ENCODE measurements at regions not wholly inside any gene's neighbourhood (a gene's known extent, or its start where the extent isn't known, plus 50 kb on each side); places are given as distances from the start of the nearest gene placed in this dataset.

DNA sequence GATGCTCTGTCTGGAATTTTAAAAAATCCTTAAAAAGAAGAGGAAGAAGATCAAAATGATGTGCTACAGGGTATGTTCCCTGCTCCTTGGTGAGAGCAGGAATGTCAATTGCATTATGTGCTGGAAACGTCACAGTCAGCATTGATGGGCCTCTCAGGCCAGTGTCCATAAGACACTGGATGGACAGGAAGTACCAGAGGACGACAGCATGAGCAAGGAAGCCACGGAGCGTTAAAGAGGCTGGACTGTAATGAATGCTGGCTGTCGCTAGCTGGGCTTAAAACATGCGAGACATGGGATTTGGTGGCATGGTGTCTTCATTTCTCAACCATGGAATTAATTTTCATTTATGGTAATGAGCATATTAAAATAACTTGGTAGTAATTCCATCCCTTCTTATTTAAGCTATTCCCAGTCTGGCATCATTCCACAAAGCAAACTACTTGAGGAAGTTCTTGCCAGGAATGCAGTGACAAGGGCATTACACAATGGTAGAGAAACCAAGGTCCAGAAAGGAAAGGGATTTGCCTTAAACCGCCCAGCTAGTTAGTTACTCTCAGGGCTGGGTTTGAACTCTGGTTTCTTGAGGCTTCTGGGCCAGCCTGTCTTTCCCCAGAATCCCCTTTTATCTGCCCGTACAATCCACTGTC, 166.6 kb upstream of the SOX4 start:
- Histone ChIP-seq H3F3A (ENCODE audit: insufficient read depth, low read length, poor library complexity, severe bottlenecking) (no peaks in the 10 kb centered on the region), H3K9me2 (ENCODE audit: insufficient read depth, low read length) (no peaks in the 10 kb centered on the region), H3K36me3 (ENCODE audit: insufficient read depth, low read length) (no peaks in the 10 kb centered on the region), H4K20me1 (ENCODE audit: insufficient read depth) (no peaks in the 10 kb centered on the region), H3K9ac (ENCODE audit: low read length) (no peak overlapping the region), H2AFZ (ENCODE audit: low read depth, low read length) (no peak overlapping the region), H3K27me3 (ENCODE audit: insufficient read depth, low read depth, low read length) (no peaks in the 10 kb centered on the region), H3K9me3 (ENCODE audit: low read length) (no peaks in the 10 kb centered on the region), H3K4me3 (ENCODE audit: low read length) (no peak overlapping the region), H3K79me2 (replicated peaks; ENCODE audit: insufficient read depth, low read length) (no peaks in the 10 kb centered on the region), H3K4me2 (ENCODE audit: low read length) (no peak overlapping the region), H3K27ac (ENCODE audit: low read length) (no peak overlapping the region)
- TF ChIP-seq POLR2AphosphoS5 (IDR thresholded peaks at IDR 0.05): no peak
- no peak for TF ChIP-seq CTCF (IDR thresholded peaks at IDR 0.05; ENCODE audit: poor library complexity, severe bottlenecking)
- TF ChIP-seq EP300 (conservative IDR thresholded peaks at IDR 0.05; ENCODE audit: poor library complexity, severe bottlenecking): no peak
- TF ChIP-seq TAF1 (IDR thresholded peaks at IDR 0.05; ENCODE audit: low read depth): no peak
- no peak for TF ChIP-seq RAD21 (conservative IDR thresholded peaks at IDR 0.05)
- TF ChIP-seq REST (IDR thresholded peaks at IDR 0.05; ENCODE audit: borderline replicate concordance): no peak
- no peak for TF ChIP-seq SMC3 (conservative IDR thresholded peaks at IDR 0.05; ENCODE audit: poor library complexity)
- TF ChIP-seq MXI1 (conservative IDR thresholded peaks at IDR 0.05; ENCODE audit: poor library complexity, severe bottlenecking): no peak
- TF ChIP-seq EZH2 (IDR thresholded peaks at IDR 0.05; ENCODE audit: borderline replicate concordance, insufficient read depth, low read length, poor library complexity, severe bottlenecking): no peak

GRCh38 chr6:21429291-21429690, 164.3 kb upstream of the SOX4 start:
- no peak overlapping the region for H3K4me2 ChIP-seq (ENCODE audit: low read length)
- no peak overlapping the region for H3K4me3 ChIP-seq (ENCODE audit: low read length)
- no peaks in the 10 kb centered on the region for H3K9me2 ChIP-seq (ENCODE audit: insufficient read depth, low read length)
- H3K27me3 ChIP-seq (ENCODE audit: insufficient read depth, low read depth, low read length): no peaks in the 10 kb centered on the region
- H3K9me3 ChIP-seq (ENCODE audit: low read length): no peaks in the 10 kb centered on the region
- no peak overlapping the region for H3K27ac ChIP-seq (ENCODE audit: low read length)
- H4K20me1 ChIP-seq (ENCODE audit: insufficient read depth): no peaks in the 10 kb centered on the region
- TF ChIP-seq TAF1 (IDR thresholded peaks at IDR 0.05; ENCODE audit: low read depth): no peak
- no peak for TF ChIP-seq CTCF (IDR thresholded peaks at IDR 0.05; ENCODE audit: poor library complexity, severe bottlenecking)
- TF ChIP-seq RAD21 (conservative IDR thresholded peaks at IDR 0.05): no peak
- TF ChIP-seq EZH2 (IDR thresholded peaks at IDR 0.05; ENCODE audit: borderline replicate concordance, insufficient read depth, low read length, poor library complexity, severe bottlenecking): no peak
- TF ChIP-seq SMC3 (conservative IDR thresholded peaks at IDR 0.05; ENCODE audit: poor library complexity): no peak
- TF ChIP-seq REST (IDR thresholded peaks at IDR 0.05; ENCODE audit: borderline replicate concordance): no peak
- TF ChIP-seq EP300 (conservative IDR thresholded peaks at IDR 0.05; ENCODE audit: poor library complexity, severe bottlenecking): no peak
- TF ChIP-seq POLR2AphosphoS5 (IDR thresholded peaks at IDR 0.05): no peak
- TF ChIP-seq MXI1 (conservative IDR thresholded peaks at IDR 0.05; ENCODE audit: poor library complexity, severe bottlenecking): no peak
- no peaks in the 10 kb centered on the region for H3K79me2 ChIP-seq (replicated peaks; ENCODE audit: insufficient read depth, low read length)
- H3F3A ChIP-seq (ENCODE audit: insufficient read depth, low read length, poor library complexity, severe bottlenecking): no peaks in the 10 kb centered on the region
- H3K36me3 ChIP-seq (ENCODE audit: insufficient read depth, low read length): no peaks in the 10 kb centered on the region
- H3K9ac ChIP-seq (ENCODE audit: low read length): no peak overlapping the region
- H2AFZ ChIP-seq (ENCODE audit: low read depth, low read length): no peak overlapping the region
